ENCODE measurements at regions not wholly inside any gene's neighbourhood (a gene's known extent, or its start where the extent isn't known, plus 50 kb on each side); places are given as distances from the start of the nearest gene placed in this dataset.
"Not testable (repeated sequence)": the region's sequence is repeated elsewhere in the genome, so short reads cannot be mapped to it uniquely, and the experiment has no call there.

DNA sequence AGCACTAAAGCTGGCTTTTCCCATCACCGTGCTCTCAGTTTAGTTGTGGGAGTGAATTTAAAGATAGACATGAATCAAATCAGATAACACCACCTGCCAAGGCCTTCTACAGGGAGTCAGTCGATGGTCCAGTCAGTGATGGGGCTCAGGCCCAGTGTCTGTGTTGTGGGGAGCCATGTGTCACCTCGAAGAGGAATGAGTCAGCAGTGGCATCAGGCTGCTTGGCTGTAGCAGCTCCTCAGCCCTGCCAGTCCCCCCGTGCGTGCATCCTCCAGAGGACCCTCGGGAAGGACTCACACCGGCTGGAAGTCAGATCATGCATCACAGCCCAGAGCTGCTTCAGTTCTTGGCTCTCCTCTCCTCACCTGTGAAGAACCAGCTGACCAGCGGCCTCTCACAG lies 420.4 kb upstream of the RAB6C start:
- Histone ChIP-seq H3K36me3 (replicated peaks in 1 of 2; ENCODE audit: control insufficient read depth in 1 of 2, insufficient read depth in 2 of 2, low read length in 2 of 2) (no peaks in the 10 kb centered on the region), H3K4me2 (ENCODE audit: low read depth, low read length) (no peak overlapping the region), H3K9ac (ENCODE audit: insufficient read depth, low read depth, low read length) (no peak overlapping the region), H3K4me1 (ENCODE audit: insufficient read depth, low read length) (no peaks in the 10 kb centered on the region), H3K27ac (ENCODE audit: extremely low read length, insufficient read depth, low read length) (no peak overlapping the region), H3K79me2 (ENCODE audit: insufficient read depth, low read length) (no peaks in the 10 kb centered on the region), H3K27me3 (ENCODE audit: control insufficient read depth in 1 of 2, insufficient read depth in 2 of 2, low read length in 2 of 2) (peaks cover 0 to 12% of the 10 kb centered on the region in 2 experiments; a peak in 1 of 5 replicates), H3K4me3 (replicated peaks in 1 of 3; ENCODE audit: insufficient read depth in 1 of 3, low read depth in 2 of 3, low read length in 3 of 3) (no peak overlapping the region), H2AFZ (ENCODE audit: low read length) (no peak overlapping the region), H4K20me1 (ENCODE audit: insufficient read depth, low read length) (no peaks in the 10 kb centered on the region), H3K9me3 (ENCODE audit: low read length) (no peaks in the 10 kb centered on the region)
- ATAC-seq = no peak
- DNase-seq (ENCODE audit: low spot score) = no peak
- in situ Hi-C loops (cut with HindIII; ENCODE audit: extremely low pct_ligation_motif_present, low pct_unique_long_range_greater_than_20kb) (no loop called here), intact Hi-C loops (cut with micrococcal nuclease; ENCODE audit: unreplicated experiment) (no loop called here)
- no peak for TF ChIP-seq ZNF343 (CRISPR knock-in tag; IDR thresholded peaks at IDR 0.05)
- FAIRE-seq = no peak
- 1% methylated on average over 6 of the region's 8 CpGs for WGBS (ENCODE audit: low lambda C conversion rate)
- ChIA-PET POLR2A (no interaction called here), CTCF (ENCODE audit: low intra/inter-chr PET ratio, low total read pairs) (no interaction called here)
- BruUV-seq (replicated peaks) = no TSS peak

DNA sequence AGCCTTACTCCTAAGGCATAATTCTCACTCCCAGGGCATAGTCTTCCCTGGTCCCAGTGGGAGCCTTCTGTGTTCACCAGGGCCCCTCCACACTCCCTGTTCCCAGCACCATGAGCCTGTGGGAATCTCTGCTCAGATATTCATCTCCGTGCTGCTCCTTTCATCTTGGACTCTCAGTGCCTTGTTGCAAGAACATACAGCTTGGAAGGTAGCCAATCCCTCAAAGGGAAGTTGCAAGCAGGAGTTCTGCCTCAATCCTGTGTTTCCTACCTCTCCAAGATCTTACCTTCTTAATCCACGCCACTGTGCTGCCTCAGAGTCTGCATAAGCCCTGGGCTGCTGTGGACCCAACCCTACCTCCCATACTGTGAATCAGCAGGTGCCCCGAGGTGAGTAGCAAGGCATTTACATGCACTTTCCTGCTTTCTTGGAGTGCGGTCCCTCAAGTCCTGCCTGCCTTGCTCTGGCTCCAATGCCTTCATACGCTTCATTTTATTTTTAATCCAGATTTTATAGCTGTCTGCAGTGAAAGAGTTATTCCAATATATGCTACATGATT lies 413.8 kb upstream of the RAB6C start:
- Histone ChIP-seq H3K4me3 (replicated peaks in 1 of 3; ENCODE audit: insufficient read depth in 1 of 3, low read depth in 2 of 3, low read length in 3 of 3) (no peak overlapping the region), H3K27me3 (ENCODE audit: control insufficient read depth in 1 of 2, insufficient read depth in 2 of 2, low read length in 2 of 2) (peaks cover 0 to 9% of the 10 kb centered on the region in 2 experiments; a peak in 1 of 5 replicates), H3K4me1 (ENCODE audit: insufficient read depth, low read length) (no peaks in the 10 kb centered on the region), H3K9me3 (ENCODE audit: low read length) (peaks cover 5% of the 10 kb centered on the region; the same call in 1 of the 2 replicates), H3K27ac (ENCODE audit: extremely low read length, insufficient read depth, low read length) (no peak overlapping the region), H4K20me1 (ENCODE audit: insufficient read depth, low read length) (no peaks in the 10 kb centered on the region), H3K4me2 (ENCODE audit: low read depth, low read length) (no peak overlapping the region), H3K36me3 (replicated peaks in 1 of 2; ENCODE audit: control insufficient read depth in 1 of 2, insufficient read depth in 2 of 2, low read length in 2 of 2) (no peaks in the 10 kb centered on the region), H2AFZ (ENCODE audit: low read length) (no peak overlapping the region), H3K9ac (ENCODE audit: insufficient read depth, low read depth, low read length) (no peak overlapping the region), H3K79me2 (ENCODE audit: insufficient read depth, low read length) (no peaks in the 10 kb centered on the region)
- no TSS peak for BruUV-seq (replicated peaks)
- DNase-seq (ENCODE audit: low spot score) = no peak
- WGBS (ENCODE audit: low lambda C conversion rate) = 13% methylated on average over 5 of the region's 5 CpGs
- no peak for TF ChIP-seq ZNF672 (CRISPR knock-in tag; IDR thresholded peaks at IDR 0.05)
- no peak for FAIRE-seq
- no peak for ATAC-seq
- in situ Hi-C loops (cut with HindIII; ENCODE audit: extremely low pct_ligation_motif_present, low pct_unique_long_range_greater_than_20kb) = no loop called here
- intact Hi-C loops (cut with micrococcal nuclease; ENCODE audit: unreplicated experiment) = no loop called here
- ChIA-PET CTCF (ENCODE audit: low intra/inter-chr PET ratio, low total read pairs) (no interaction called here), POLR2A (no interaction called here)

DNA sequence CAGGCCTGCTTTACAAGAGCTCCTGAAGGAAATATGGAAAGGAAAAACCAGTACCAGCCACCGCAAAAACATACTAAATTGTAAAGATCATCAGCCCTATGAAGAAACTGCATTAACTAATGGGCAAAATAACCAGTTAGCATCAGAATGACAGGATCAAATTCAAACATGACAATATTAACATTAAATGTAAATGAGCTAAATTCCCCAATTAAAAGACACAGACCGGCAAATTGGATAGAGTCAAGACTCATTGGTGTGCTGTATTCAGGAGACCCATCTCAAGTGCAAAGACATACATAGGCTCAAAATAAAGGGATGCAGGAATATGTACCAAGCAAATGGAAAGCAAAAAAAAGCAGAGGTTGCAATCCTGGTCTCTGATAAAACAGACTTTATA lies 408.7 kb upstream of the RAB6C start:
- H3K4me3 ChIP-seq (replicated peaks in 1 of 3; ENCODE audit: insufficient read depth in 1 of 3, low read depth in 2 of 3, low read length in 3 of 3); H3K4me2 ChIP-seq (ENCODE audit: low read depth, low read length); H3K36me3 ChIP-seq (replicated peaks in 1 of 2; ENCODE audit: control insufficient read depth in 1 of 2, insufficient read depth in 2 of 2, low read length in 2 of 2); BruUV-seq (replicated peaks); in situ Hi-C loops (cut with HindIII; ENCODE audit: extremely low pct_ligation_motif_present, low pct_unique_long_range_greater_than_20kb); H4K20me1 ChIP-seq (ENCODE audit: insufficient read depth, low read length); H3K79me2 ChIP-seq (ENCODE audit: insufficient read depth, low read length); H3K9me3 ChIP-seq (ENCODE audit: low read length); ATAC-seq; H3K27me3 ChIP-seq (ENCODE audit: control insufficient read depth in 1 of 2, insufficient read depth in 2 of 2, low read length in 2 of 2); DNase-seq (ENCODE audit: low spot score); CTCF ChIA-PET (ENCODE audit: low intra/inter-chr PET ratio, low total read pairs); H3K27ac ChIP-seq (ENCODE audit: extremely low read length, insufficient read depth, low read length); H2AFZ ChIP-seq (ENCODE audit: low read length); FAIRE-seq; H3K4me1 ChIP-seq (ENCODE audit: insufficient read depth, low read length); POLR2A ChIA-PET; intact Hi-C loops (cut with micrococcal nuclease; ENCODE audit: unreplicated experiment); H3K9ac ChIP-seq (ENCODE audit: insufficient read depth, low read depth, low read length): not testable (repeated sequence)
- 29% methylated on average over 2 of the region's 2 CpGs for WGBS (ENCODE audit: low lambda C conversion rate)
